LNCAP (cell line): ENCODE measurements at regions not wholly inside any gene's neighbourhood (a gene's known extent, or its start where the extent isn't known, plus 50 kb on each side); places are given as distances from the start of the nearest gene placed in this dataset.

Source experiments
- CTCF ChIP-seq: fragments of 450-650 bp; IDR thresholded peaks from 2 replicates; pipeline ENCODE4 v1.5.1; 2017; ENCODE audit warnings: mild to moderate bottlenecking

DNA sequence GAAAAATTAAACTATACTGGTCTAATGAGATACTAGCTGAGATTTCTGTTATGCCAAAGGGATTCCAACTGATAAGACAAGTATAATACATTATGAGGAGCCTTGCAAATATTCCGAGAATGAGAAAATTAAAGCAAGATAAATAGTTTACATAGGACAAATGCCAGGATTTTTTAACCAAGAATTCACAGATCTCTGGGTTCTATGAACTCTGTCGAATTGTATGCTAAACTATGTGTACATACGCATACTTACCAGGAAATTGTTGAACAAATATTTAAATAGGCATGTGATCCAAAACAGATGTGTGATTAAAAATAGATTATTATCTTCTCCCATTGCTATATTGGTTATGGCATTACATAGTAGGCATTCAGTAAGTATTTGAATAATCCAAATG is 616.6 kb downstream of the GABRG2 start:
- TF ChIP-seq CTCF, result no peak

GRCh38 chr5:162685302-162685701 is 617.7 kb downstream of the GABRG2 start:
- no peak for TF ChIP-seq CTCF

GRCh38 chr5:162699361-162699760 is 631.8 kb downstream of the GABRG2 start:
- TF ChIP-seq CTCF, result no peak

DNA sequence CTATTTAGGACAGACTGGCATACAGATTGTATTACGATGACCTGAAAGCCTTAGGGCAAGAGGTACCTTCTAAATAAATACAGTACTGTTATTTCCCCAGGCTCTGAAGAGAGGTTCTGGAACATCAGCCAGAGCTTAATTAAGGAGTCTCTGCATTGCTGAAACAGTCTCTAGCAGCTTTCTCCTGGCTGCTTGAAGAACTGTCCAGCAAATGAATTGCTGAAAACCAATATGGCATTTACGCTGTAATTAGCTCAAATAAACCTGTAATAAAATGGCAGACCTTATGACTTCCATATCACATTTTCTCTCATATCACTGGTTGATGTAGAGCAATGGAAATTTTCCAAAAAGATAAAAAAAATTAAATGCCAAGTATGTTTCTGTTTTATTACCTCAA is 636.3 kb downstream of the GABRG2 start:
- no peak for TF ChIP-seq CTCF

GRCh38 chr5:162711244-162711643 is 643.7 kb downstream of the GABRG2 start:
- TF ChIP-seq CTCF, result no peak

GRCh38 chr5:162719720-162720119 is 652.1 kb downstream of the GABRG2 start:
- no peak for TF ChIP-seq CTCF

GRCh38 chr5:162721125-162721524 is 653.6 kb downstream of the GABRG2 start:
- no peak for TF ChIP-seq CTCF

DNA sequence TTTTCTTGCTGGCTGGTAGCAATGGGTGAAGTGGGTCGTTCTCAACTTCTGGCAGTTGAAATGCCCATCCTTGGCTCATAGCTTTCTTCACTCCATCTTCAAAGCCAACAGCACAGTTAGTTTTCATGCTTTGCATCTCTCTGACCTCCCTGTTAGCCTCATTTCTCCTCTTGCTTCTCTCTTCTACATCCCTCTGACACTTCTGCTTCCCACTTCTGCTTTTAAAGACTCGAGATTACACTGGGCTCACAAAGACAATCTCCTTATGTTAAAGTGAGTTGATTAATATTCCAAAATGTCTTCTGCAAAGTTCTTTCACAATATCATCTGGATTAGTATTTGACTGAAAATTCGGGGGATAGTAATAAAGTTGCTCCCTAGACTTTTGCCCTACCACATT is 684.8 kb upstream of the CCNG1 start:
- TF ChIP-seq CTCF, result no peak
